GM23248 (cell line): ENCODE measurements at regions not wholly inside any gene's neighbourhood (a gene's known extent, or its start where the extent isn't known, plus 50 kb on each side); places are given as distances from the start of the nearest gene placed in this dataset.

Experiments
- DNase-seq: peaks from one replicate; pipeline ENCODE4 v3.0.0-alpha.2; 2015
- H2AFZ ChIP-seq: fragments of 200-600 bp; sonication (generic); 2 replicates; pipeline ENCODE4 v1.6.1; 2016; ENCODE audit warnings: antibody characterized with exemption
- H3F3A ChIP-seq: fragments of 200-600 bp; sonication (generic); 2 replicates; pipeline ENCODE4 v1.6.1; 2016; ENCODE audit warnings: mild to moderate bottlenecking, antibody characterized with exemption, mixed run types; ENCODE audit not compliant: insufficient read depth
- H3K27ac ChIP-seq: fragments of 200-600 bp; sonication (generic); 2 replicates; pipeline ENCODE4 v1.5.1; 2016; ENCODE audit warnings: mild to moderate bottlenecking
- H3K27me3 ChIP-seq: fragments of 200-600 bp; sonication (generic); replicated peaks from 2 replicates; pipeline ENCODE4 v1.6.1; 2016; ENCODE audit warnings: mild to moderate bottlenecking; ENCODE audit not compliant: insufficient read depth
- H3K36me3 ChIP-seq: fragments of 200-600 bp; sonication (generic); 2 replicates; pipeline ENCODE4 v1.6.1; 2016; ENCODE audit warnings: low read depth, mild to moderate bottlenecking
- H3K4me1 ChIP-seq: fragments of 200-600 bp; sonication (generic); 2 replicates; pipeline ENCODE4 v1.6.1; 2016; ENCODE audit warnings: mild to moderate bottlenecking; ENCODE audit not compliant: insufficient read depth
- H3K4me2 ChIP-seq: fragments of 200-600 bp; sonication (generic); one replicate; pipeline ENCODE4 v1.6.1; 2016; ENCODE audit warnings: mild to moderate bottlenecking; ENCODE audit not compliant: unreplicated experiment
- H3K4me3 ChIP-seq: fragments of 200-600 bp; sonication (generic); 2 replicates; pipeline ENCODE4 v1.5.1; 2016; ENCODE audit warnings: mild to moderate bottlenecking
- H3K79me2 ChIP-seq: fragments of 200-600 bp; sonication (generic); 2 replicates; pipeline ENCODE4 v1.6.1; 2016; ENCODE audit warnings: mild to moderate bottlenecking; ENCODE audit not compliant: insufficient read depth
- H3K9ac ChIP-seq: fragments of 200-600 bp; sonication (generic); 2 replicates; pipeline ENCODE4 v1.6.1; 2016; ENCODE audit warnings: mild to moderate bottlenecking
- H3K9me2 ChIP-seq: fragments of 200-600 bp; sonication (generic); 2 replicates; pipeline ENCODE4 v1.6.1; 2016; ENCODE audit warnings: mixed run types, mild to moderate bottlenecking, moderate library complexity; ENCODE audit not compliant: insufficient read depth
- H3K9me3 ChIP-seq: fragments of 200-600 bp; sonication (generic); one replicate; pipeline ENCODE4 v1.6.1; 2017; ENCODE audit warnings: low read depth
- H4K20me1 ChIP-seq: fragments of 200-600 bp; sonication (generic); 2 replicates; pipeline ENCODE4 v1.6.0; 2016; ENCODE audit not compliant: insufficient read depth
- EZH2 ChIP-seq: fragments of 200-600 bp; sonication (generic); IDR thresholded peaks from 2 replicates; pipeline ENCODE4 v1.6.1; 2018; ENCODE audit warnings: antibody characterized with exemption, mild to moderate bottlenecking; ENCODE audit not compliant: insufficient read depth, poor library complexity, severe bottlenecking
- EZH2phosphoT487 ChIP-seq: fragments of 200-600 bp; sonication (generic); IDR thresholded peaks from 2 replicates; pipeline ENCODE4 v1.6.1; 2018; ENCODE audit warnings: antibody characterized with exemption, moderate library complexity, mild to moderate bottlenecking, low read depth; ENCODE audit not compliant: insufficient read depth
- WGBS, 2 experiments: methylation state at CpG; one replicate each; pipeline ENCODE4 v1.1.6; 2015 to 2017; ENCODE audit warnings: low lambda C conversion rate in 2 of 2, low coverage in 1 of 2; ENCODE audit errors: missing lambda C conversion rate in 2 of 2; 5-methylcytosine and 5-hydroxymethylcytosine counted together
- in situ Hi-C: fragments of 300-500 bp; cut with MboI; formaldehyde crosslinking; loops from 2 replicates; pipeline ENCODE4 v1.15.0; 2020

GRCh38 chr1:83097715-83098114 is 901.2 kb downstream of the TTLL7 start:
- H3K4me3 ChIP-seq: no peak overlapping the region
- H3K9ac ChIP-seq: no peak overlapping the region
- TF ChIP-seq EZH2phosphoT487: no peak
- H3K4me2 ChIP-seq: no peak overlapping the region
- H3K9me3 ChIP-seq: no peaks in the 10 kb centered on the region
- no peaks in the 10 kb centered on the region for H4K20me1 ChIP-seq
- H3K9me2 ChIP-seq: no peaks in the 10 kb centered on the region
- no peaks in the 10 kb centered on the region for H3K36me3 ChIP-seq
- no peak overlapping the region for H2AFZ ChIP-seq
- in situ Hi-C loops: no loop called here
- DNase-seq: no peak
- no peaks in the 10 kb centered on the region for H3K79me2 ChIP-seq
- H3F3A ChIP-seq: no peaks in the 10 kb centered on the region
- no peaks in the 10 kb centered on the region for H3K27me3 ChIP-seq
- H3K4me1 ChIP-seq: no peaks in the 10 kb centered on the region
- H3K27ac ChIP-seq: no peak overlapping the region

- no peaks in the 10 kb centered on the region for H3K9me3 ChIP-seq
- H3K27me3 ChIP-seq: no peaks in the 10 kb centered on the region
- H3K4me1 ChIP-seq: no peaks in the 10 kb centered on the region
- H4K20me1 ChIP-seq: no peaks in the 10 kb centered on the region
- no peak overlapping the region for H3K9ac ChIP-seq
- H3K36me3 ChIP-seq: no peaks in the 10 kb centered on the region
- no peak overlapping the region for H2AFZ ChIP-seq
- H3K27ac ChIP-seq: no peak overlapping the region
- no peak overlapping the region for H3K4me3 ChIP-seq
- H3K79me2 ChIP-seq: no peaks in the 10 kb centered on the region
- DNase-seq: no peak
- 83 to 91% methylated on average over 5 of the region's 5 CpGs for WGBS, 2 experiments
- H3K4me2 ChIP-seq: no peak overlapping the region
- TF ChIP-seq EZH2 (no peak), EZH2phosphoT487 (no peak)
- no peaks in the 10 kb centered on the region for H3K9me2 ChIP-seq
- no peaks in the 10 kb centered on the region for H3F3A ChIP-seq
- in situ Hi-C loops: no loop called here
These were observed 903.4 kb downstream of the TTLL7 start for GRCh38 chr1:83095570-83095969.

DNA sequence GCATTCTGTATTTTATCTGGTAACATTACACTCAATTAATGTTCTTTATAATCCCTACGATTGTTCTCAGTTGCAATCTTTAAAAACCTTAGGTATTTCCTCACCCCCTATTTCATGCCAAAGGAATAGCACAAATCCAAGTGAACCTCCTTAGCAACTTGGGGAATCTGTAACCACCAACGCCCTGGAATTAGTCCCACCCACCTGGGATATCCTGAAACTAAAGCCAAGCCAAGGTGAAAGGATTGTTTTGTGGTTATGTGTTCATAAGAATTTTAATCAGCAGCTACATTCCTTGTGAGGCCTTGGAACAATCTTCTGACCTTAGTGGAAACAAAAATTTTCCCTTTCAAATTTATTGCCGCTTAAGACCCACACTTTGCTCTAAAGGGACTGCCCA is 908.7 kb downstream of the TTLL7 start:
- Histone ChIP-seq H3F3A (no peaks in the 10 kb centered on the region), H2AFZ (no peak overlapping the region), H3K9ac (no peak overlapping the region), H3K4me1 (no peaks in the 10 kb centered on the region), H3K4me2 (no peak overlapping the region), H3K9me2 (no peaks in the 10 kb centered on the region), H3K27me3 (no peaks in the 10 kb centered on the region), H4K20me1 (no peaks in the 10 kb centered on the region), H3K27ac (no peak overlapping the region), H3K36me3 (no peaks in the 10 kb centered on the region), H3K79me2 (no peaks in the 10 kb centered on the region), H3K4me3 (no peak overlapping the region), H3K9me3 (no peaks in the 10 kb centered on the region)
- 69 to 76% methylated on average over 3 of the region's 3 CpGs for WGBS, 2 experiments
- no peak for TF ChIP-seq EZH2phosphoT487
- TF ChIP-seq EZH2: no peak
- in situ Hi-C loops: no loop called here
- DNase-seq: no peak

GRCh38 chr1:83087851-83088250 is 911.1 kb downstream of the TTLL7 start:
- Histone ChIP-seq H4K20me1 (no peaks in the 10 kb centered on the region), H3K27me3 (no peaks in the 10 kb centered on the region), H3K4me3 (no peak overlapping the region), H3K79me2 (no peaks in the 10 kb centered on the region), H3K9me2 (no peaks in the 10 kb centered on the region), H2AFZ (no peak overlapping the region), H3K9me3 (no peaks in the 10 kb centered on the region), H3K27ac (no peak overlapping the region), H3K36me3 (no peaks in the 10 kb centered on the region), H3K4me1 (no peaks in the 10 kb centered on the region), H3K4me2 (no peak overlapping the region), H3F3A (no peaks in the 10 kb centered on the region), H3K9ac (no peak overlapping the region)
- WGBS, 2 experiments: 81 to 85% methylated on average over 2 of the region's 2 CpGs
- no peak for DNase-seq
- TF ChIP-seq EZH2: no peak
- TF ChIP-seq EZH2phosphoT487: no peak
- in situ Hi-C loops: no loop called here

DNA sequence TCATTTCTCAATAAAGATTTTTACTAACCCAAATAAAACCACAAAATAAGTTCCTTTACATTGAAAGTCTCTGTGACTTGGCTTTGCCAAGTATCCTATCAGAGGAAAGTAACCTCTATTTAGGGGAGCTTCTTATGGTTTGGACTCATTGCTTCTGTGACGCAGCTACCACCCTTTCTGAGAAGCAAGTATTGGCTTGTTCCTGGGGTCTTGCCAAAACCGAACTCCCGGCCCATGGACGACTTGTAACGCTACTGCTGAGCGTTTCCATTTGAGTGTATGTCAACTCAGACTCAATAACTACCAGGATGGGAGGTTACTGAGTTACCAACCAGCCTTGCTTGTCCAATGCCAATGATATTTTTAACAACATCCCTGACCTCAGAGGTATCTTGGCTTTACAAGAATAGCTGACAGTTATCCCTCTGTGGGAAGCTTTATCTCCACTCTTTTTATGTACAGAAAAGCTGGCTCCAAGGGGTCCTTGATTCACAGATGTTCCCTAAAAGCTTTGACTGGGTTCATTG is 911.9 kb downstream of the TTLL7 start:
- H3K9ac ChIP-seq: no peak overlapping the region
- H3K9me3 ChIP-seq: no peaks in the 10 kb centered on the region
- H3K27ac ChIP-seq: no peak overlapping the region
- no peaks in the 10 kb centered on the region for H3K4me1 ChIP-seq
- H3K4me3 ChIP-seq: no peak overlapping the region
- no peaks in the 10 kb centered on the region for H3K27me3 ChIP-seq
- no peak for DNase-seq
- H3K36me3 ChIP-seq: no peaks in the 10 kb centered on the region
- H3K79me2 ChIP-seq: no peaks in the 10 kb centered on the region
- no peaks in the 10 kb centered on the region for H4K20me1 ChIP-seq
- no peak overlapping the region for H2AFZ ChIP-seq
- no peaks in the 10 kb centered on the region for H3F3A ChIP-seq
- no peak overlapping the region for H3K4me2 ChIP-seq
- 75 to 78% methylated on average over 6 of the region's 6 CpGs for WGBS, 2 experiments
- in situ Hi-C loops: no loop called here
- H3K9me2 ChIP-seq: no peaks in the 10 kb centered on the region
- TF ChIP-seq EZH2phosphoT487 (no peak), EZH2 (no peak)
